Fibroblast of lung (primary cell): ENCODE measurements at regions not wholly inside any gene's neighbourhood (a gene's known extent, or its start where the extent isn't known, plus 50 kb on each side); places are given as distances from the start of the nearest gene placed in this dataset.

Experiments used
- DNase-seq, 2 donors: peaks; one replicate each; pipeline versions ENCODE4 v3.0.0 to v3.0.0-alpha.2; 2010; ENCODE audit warnings: low read depth in 2 of 2
- H2AFZ ChIP-seq: 2 replicates; pipeline ENCODE4 v1.5.1; 2012; ENCODE audit warnings: low read length, control low read depth, inconsistent platforms
- H3K27ac ChIP-seq: 2 replicates; pipeline ENCODE4 v1.5.1; 2011; ENCODE audit warnings: low read length, control low read depth; ENCODE audit not compliant: insufficient read depth
- H3K27me3 ChIP-seq: 2 replicates; pipeline ENCODE4 v1.5.1; 2011; ENCODE audit warnings: mild to moderate bottlenecking, low read length; ENCODE audit not compliant: control insufficient read depth, insufficient read depth
- H3K36me3 ChIP-seq: 2 replicates; pipeline ENCODE4 v1.5.1; 2011; ENCODE audit warnings: low read length; ENCODE audit not compliant: control insufficient read depth, insufficient read depth
- H3K4me1 ChIP-seq: 2 replicates; pipeline ENCODE4 v1.5.1; 2011; ENCODE audit warnings: low read length; ENCODE audit not compliant: control insufficient read depth, insufficient read depth; ENCODE audit errors: extremely low read depth
- H3K4me2 ChIP-seq: 2 replicates; pipeline ENCODE4 v1.5.1; 2011; ENCODE audit warnings: low read length, control low read depth; ENCODE audit not compliant: insufficient read depth; ENCODE audit errors: extremely low read depth
- H3K4me3 ChIP-seq, 4 experiments: fragments of 200-600 bp in 1 of 4; sonication (generic) in 1 of 4; replicated peaks in 1 of 4; 2 replicates each; pipeline ENCODE4 v1.5.1; 2011 to 2016; ENCODE audit warnings: low read length in 4 of 4, low read depth in 3 of 4, mild to moderate bottlenecking in 3 of 4, control low read depth in 2 of 4, inconsistent platforms in 1 of 4, mixed read lengths in 1 of 4; ENCODE audit not compliant: insufficient read depth in 1 of 4; ENCODE audit errors: control extremely low read depth in 1 of 4
- H3K79me2 ChIP-seq: 2 replicates; pipeline ENCODE4 v1.5.1; 2012; ENCODE audit warnings: mild to moderate bottlenecking, low read length, inconsistent platforms; ENCODE audit not compliant: control insufficient read depth, insufficient read depth
- H3K9ac ChIP-seq: 2 replicates; pipeline ENCODE4 v1.5.1; 2011; ENCODE audit warnings: mild to moderate bottlenecking, low read length, control low read depth; ENCODE audit not compliant: insufficient read depth
- H3K9me3 ChIP-seq: 2 replicates; pipeline ENCODE4 v1.5.1; 2012; ENCODE audit warnings: low read depth, low read length; ENCODE audit not compliant: control insufficient read depth, insufficient read depth
- H4K20me1 ChIP-seq: 2 replicates; pipeline ENCODE4 v1.5.1; 2011; ENCODE audit warnings: low read length; ENCODE audit not compliant: control insufficient read depth, insufficient read depth; ENCODE audit errors: extremely low read depth
- EZH2 ChIP-seq: IDR thresholded peaks from 2 replicates; pipeline ENCODE4 v1.5.1; 2012; ENCODE audit warnings: low read length, control low read depth, mild to moderate bottlenecking; ENCODE audit errors: missing control alignments
- TF ChIP-seq, protein P1 (sequence below), 2 donors: IDR thresholded peaks in 1 of 2; conservative IDR thresholded peaks in 1 of 2; 1 replicate in 1 of 2; 2 replicates in 1 of 2; pipeline ENCODE4 v1.5.1; 2011 to 2012; ENCODE audit warnings: low read length in 2 of 2, control low read depth in 1 of 2, inconsistent platforms in 1 of 2, low read depth in 1 of 2, mild to moderate bottlenecking in 1 of 2

DNA sequence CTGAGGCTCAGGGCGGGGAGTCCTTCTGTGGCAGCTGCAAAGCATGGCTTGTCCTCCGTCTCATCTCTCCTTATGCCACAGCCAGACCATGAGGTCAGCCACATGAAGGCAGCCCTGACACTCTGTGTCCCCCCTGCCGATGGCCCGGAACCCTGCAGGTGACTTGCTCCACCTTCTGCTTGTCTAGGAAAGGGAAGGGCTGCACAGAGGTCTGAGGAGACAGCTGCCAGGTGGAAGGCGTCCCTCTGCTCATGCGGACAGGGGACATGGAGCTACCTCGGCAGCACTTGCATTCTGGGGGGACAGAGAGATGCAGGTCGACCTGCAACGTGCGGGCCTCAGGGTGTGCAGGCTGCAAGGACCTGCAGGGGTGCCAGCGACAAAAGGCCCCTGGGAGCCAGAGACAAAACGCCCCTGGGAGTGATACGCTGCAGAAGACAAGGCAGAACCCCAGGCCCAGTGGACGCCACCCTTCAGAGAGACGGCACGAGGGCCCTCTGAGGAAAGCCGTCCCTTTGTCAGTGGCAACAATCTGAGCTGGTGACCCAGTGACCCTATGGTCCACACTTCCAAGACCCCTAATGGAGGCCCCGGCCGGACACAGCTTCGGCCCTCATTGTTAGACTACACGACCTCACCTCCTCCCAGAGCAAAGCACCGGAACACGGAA is 205.2 kb upstream of the PPP2R2D start:
- H3K4me1 ChIP-seq, result no peaks in the 10 kb centered on the region
- H3K27ac ChIP-seq, result no peak overlapping the region
- no peaks in the 10 kb centered on the region for H3K27me3 ChIP-seq
- no peaks in the 10 kb centered on the region for H3K79me2 ChIP-seq
- no peak for DNase-seq
- no peak overlapping the region for H2AFZ ChIP-seq
- H3K9me3 ChIP-seq, result no peaks in the 10 kb centered on the region
- H3K4me3 ChIP-seq, result no peak overlapping the region
- H3K4me2 ChIP-seq, result no peak overlapping the region
- H3K36me3 ChIP-seq, result no peaks in the 10 kb centered on the region
- H3K9ac ChIP-seq, result no peak overlapping the region
- TF ChIP-seq, protein P1, sequence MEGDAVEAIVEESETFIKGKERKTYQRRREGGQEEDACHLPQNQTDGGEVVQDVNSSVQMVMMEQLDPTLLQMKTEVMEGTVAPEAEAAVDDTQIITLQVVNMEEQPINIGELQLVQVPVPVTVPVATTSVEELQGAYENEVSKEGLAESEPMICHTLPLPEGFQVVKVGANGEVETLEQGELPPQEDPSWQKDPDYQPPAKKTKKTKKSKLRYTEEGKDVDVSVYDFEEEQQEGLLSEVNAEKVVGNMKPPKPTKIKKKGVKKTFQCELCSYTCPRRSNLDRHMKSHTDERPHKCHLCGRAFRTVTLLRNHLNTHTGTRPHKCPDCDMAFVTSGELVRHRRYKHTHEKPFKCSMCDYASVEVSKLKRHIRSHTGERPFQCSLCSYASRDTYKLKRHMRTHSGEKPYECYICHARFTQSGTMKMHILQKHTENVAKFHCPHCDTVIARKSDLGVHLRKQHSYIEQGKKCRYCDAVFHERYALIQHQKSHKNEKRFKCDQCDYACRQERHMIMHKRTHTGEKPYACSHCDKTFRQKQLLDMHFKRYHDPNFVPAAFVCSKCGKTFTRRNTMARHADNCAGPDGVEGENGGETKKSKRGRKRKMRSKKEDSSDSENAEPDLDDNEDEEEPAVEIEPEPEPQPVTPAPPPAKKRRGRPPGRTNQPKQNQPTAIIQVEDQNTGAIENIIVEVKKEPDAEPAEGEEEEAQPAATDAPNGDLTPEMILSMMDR (conservative IDR thresholded peaks at IDR 0.05 in 1 of 2, IDR thresholded peaks at IDR 0.05 in 1 of 2; ENCODE audit: low read depth in 1 of 2, low read length in 2 of 2), result no peak
- no peak for TF ChIP-seq EZH2
- no peaks in the 10 kb centered on the region for H4K20me1 ChIP-seq

DNA sequence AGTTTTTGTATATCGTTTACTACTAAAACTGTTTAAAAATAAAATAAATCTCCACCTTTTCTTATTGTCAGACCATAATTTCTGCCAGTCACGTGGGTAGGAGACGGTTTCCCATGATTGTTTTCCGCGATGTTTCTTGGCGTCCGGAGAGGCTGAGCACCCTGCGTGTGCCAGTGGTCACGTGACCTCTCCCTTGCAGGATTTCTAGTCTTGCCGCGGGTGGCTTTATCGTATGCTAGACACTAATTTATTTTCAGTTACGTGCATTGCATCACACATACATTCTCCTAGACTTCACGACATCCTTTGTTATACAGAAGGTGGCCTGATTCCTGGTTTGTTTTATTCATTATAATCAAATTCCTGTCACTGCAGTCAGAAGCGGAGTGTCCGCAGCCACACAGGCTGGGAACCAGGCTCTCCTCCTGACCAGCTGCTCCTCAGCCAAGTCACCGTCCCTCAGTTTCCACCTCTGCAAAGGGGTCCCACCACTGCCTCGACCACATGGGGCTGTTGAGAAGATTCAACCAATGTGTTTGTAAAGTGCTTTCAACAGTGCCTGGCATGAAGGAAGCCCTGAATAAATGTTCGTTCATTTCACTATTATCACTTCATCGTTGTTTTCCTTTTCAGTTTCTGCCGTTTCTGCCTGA is 203.2 kb upstream of the PPP2R2D start:
- no peak for DNase-seq
- Histone ChIP-seq H3K27ac (no peak overlapping the region), H4K20me1 (no peaks in the 10 kb centered on the region), H3K36me3 (no peaks in the 10 kb centered on the region), H3K4me3 (no peak overlapping the region), H3K9ac (no peak overlapping the region), H3K79me2 (no peaks in the 10 kb centered on the region), H3K27me3 (no peaks in the 10 kb centered on the region), H2AFZ (no peak overlapping the region), H3K4me2 (no peak overlapping the region), H3K4me1 (no peaks in the 10 kb centered on the region), H3K9me3 (no peaks in the 10 kb centered on the region)
- TF ChIP-seq EZH2, result no peak
- TF ChIP-seq, protein P1 (conservative IDR thresholded peaks at IDR 0.05 in 1 of 2, IDR thresholded peaks at IDR 0.05 in 1 of 2; ENCODE audit: low read depth in 1 of 2, low read length in 2 of 2), result no peak

DNA sequence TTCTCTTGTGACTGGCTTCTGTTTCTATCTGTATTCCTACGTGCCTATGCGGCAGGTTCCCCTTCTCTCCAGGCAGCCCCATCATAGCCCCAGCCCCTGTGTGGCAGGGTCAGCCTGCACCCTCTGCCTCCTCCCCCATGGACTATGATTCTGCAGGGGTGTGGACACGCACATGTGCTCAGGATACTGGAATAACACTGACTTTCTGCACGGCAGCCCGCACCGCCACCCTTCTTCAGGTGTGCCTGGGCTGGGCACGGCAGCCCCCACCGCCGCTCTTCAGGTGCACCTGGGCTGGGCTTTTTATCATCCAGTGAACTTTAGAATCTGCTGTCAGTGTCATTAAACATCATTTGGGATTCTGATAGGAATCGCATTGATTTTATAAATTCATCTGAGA is 202.6 kb upstream of the PPP2R2D start:
- Histone ChIP-seq H4K20me1 (no peaks in the 10 kb centered on the region), H3K79me2 (no peaks in the 10 kb centered on the region), H3K27me3 (no peaks in the 10 kb centered on the region), H3K4me2 (no peak overlapping the region), H3K9me3 (no peaks in the 10 kb centered on the region), H3K36me3 (no peaks in the 10 kb centered on the region), H3K4me3 (no peak overlapping the region), H2AFZ (no peak overlapping the region), H3K9ac (no peak overlapping the region), H3K4me1 (no peaks in the 10 kb centered on the region), H3K27ac (no peak overlapping the region)
- no peak for DNase-seq
- TF ChIP-seq EZH2, result no peak
- TF ChIP-seq, protein P1 (conservative IDR thresholded peaks at IDR 0.05 in 1 of 2, IDR thresholded peaks at IDR 0.05 in 1 of 2; ENCODE audit: low read depth in 1 of 2, low read length in 2 of 2), result no peak
